HG03066 (cell line): ENCODE measurements at regions not wholly inside any gene's neighbourhood (a gene's known extent, or its start where the extent isn't known, plus 50 kb on each side); places are given as distances from the start of the nearest gene placed in this dataset.
"Not testable (repeated sequence)": the region's sequence is repeated elsewhere in the genome, so short reads cannot be mapped to it uniquely, and the experiment has no call there.

Experiments
- ATAC-seq: cut with Tn5 transposase; IDR thresholded peaks from one replicate; pipeline ENCODE4 v1.9.1; 2021; ENCODE audit warnings: low read depth; ENCODE audit not compliant: unreplicated experiment

DNA sequence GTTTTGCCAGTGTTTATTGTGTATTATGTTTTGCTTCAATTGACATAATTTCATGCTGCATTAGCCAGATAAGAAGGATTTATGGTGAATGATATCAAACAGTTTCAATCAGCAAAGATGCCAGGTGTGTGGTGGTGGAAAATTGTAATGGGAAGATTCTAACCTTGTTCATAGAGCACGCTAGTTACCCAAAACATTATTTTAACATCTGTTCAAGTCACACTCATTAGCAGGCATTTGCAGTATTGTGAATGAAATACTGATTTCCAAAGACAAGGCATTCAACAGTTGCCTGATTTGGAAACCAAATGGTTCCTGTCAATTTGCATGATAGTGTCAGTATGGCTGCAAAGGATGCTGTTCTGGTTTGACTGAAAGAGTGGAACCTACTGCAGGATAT is 129.7 kb downstream of the EPC1 start:
- ATAC-seq, result no peak

DNA sequence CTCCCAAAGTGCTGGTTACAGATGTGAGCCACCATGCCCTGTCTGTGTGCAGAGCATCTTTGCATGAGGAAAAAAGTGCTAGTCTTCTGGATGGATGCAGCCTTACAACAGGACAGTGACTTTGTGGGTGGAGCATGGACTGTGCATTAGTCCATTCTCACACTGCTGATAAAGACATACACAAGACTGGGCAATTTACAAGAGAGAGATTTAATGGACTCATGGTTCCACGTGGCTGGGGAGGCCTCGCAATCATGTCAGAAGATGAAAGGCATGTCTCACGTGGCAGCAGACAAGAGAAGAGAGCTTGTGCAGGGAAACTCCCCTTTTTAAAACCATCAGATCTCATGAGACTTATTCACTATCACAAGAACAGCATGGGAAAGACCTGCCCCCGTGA is 133.1 kb downstream of the EPC1 start:
- ATAC-seq, result not testable (repeated sequence)

DNA sequence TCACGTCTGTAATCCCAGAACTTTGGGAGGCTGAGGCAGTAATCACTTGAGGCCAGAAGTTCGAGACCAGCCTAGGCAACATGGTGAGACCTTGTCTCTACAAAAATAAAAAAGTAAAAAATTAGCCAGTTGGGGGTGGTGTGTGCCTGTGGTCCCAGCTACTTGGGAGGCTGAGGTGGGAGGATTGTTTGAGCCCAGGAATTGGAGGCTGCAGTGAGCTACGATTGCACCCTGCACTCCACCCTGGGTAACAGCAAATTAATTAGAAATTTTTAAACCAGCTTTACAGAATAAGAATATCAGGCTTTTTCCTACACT is 136.0 kb downstream of the EPC1 start:
- no peak for ATAC-seq

DNA sequence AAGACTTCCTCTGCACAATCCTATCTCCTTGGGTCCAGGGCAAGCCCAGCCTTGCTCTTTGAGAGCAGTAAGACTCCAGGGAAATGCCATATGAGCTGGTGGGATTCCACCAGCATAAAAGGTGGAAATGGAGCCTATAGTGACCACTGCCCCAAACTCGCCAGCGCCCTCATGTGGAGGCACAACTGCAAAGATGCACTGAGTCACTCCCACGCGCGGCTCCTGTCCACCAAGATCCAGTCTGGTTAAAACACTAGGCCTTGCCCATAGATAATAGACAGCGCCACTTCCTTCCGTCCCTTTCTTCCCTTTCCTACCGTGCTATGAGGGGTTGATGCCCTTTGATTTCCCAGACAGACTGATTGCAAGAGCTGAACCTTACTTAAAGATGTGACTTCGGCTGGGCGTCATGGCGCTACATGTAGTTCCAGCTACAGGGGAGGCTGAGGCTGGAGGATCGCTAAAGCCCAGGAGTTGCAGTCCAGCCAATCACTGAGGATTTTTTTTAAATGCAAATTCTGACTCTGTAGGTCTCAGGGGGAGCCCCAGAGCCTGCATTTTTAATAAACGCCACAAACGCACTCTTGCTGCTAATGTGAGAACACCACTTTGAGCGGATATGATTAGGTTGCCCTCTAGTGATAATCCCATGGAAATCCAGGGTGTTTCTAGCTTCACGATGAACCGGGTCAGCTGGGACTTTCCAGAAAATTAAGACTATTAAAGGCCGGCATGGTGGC is 136.5 kb downstream of the EPC1 start:
- no peak for ATAC-seq

DNA sequence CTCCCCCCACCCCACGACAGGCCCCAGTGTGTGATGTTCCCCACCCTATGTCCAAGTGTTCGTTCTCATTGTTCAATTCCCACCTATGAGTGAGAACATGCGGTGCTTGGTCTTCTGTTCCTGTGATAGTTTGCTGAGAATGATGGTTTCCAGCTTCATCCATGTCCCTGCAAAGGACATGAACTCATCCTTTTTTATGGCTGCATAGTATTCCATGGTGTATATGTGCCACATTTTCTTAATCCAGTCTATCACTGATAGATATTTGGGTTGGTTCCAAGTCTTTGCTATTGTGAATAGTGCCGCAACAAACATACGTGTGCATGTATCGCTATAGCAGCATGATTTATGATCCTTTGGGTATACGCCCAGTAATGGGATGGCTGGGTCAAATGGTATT is 139.0 kb downstream of the EPC1 start:
- ATAC-seq, result not testable (repeated sequence)

DNA sequence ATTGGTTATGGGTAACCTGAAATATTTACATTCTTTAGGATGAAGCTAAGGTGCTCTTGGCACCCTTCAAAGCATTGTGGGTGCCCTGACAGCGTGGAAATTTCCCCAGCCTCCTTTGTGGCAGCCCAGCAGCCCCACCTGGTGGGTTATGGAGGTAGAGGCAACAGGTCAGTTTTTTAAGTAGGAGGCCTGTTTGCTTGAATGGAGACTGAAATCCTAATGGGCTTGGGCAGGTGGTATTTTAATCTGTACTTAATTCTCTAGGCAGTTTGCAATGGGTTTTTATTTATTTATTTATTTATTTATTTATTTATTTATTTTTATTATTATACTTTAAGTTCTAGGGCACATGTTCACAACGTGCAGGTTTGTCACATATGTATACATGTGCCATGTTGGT is 139.4 kb downstream of the EPC1 start:
- ATAC-seq, result no peak

- no peak for ATAC-seq
Observed at GRCh38 chr10:32205670-32206069, 141.3 kb downstream of the EPC1 start.

DNA sequence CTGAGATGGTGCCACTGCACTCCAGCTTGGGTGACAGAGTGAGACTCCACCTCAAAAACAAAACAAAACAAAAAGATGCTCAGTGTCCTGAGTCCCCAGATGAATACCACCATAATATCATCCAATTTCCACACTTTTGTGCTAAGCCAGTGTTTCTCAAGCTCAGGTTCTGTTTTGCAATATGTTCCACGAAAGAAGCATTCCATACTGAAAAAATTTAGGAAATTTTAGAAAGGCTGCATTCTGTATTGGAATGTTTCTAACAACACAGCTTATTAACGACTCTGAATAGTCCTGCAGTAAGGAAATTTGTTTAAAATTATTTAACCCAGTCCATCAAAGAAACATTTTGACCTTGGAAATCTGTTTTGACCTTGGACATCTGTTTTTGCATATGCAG is 142.4 kb downstream of the EPC1 start:
- ATAC-seq, result no peak

GRCh38 chr10:32199714-32200394 is 143.6 kb upstream of the KIF5B start:
- no peak for ATAC-seq

- no peak for ATAC-seq
Observed at GRCh38 chr10:32197423-32197822, 141.2 kb upstream of the KIF5B start.

DNA sequence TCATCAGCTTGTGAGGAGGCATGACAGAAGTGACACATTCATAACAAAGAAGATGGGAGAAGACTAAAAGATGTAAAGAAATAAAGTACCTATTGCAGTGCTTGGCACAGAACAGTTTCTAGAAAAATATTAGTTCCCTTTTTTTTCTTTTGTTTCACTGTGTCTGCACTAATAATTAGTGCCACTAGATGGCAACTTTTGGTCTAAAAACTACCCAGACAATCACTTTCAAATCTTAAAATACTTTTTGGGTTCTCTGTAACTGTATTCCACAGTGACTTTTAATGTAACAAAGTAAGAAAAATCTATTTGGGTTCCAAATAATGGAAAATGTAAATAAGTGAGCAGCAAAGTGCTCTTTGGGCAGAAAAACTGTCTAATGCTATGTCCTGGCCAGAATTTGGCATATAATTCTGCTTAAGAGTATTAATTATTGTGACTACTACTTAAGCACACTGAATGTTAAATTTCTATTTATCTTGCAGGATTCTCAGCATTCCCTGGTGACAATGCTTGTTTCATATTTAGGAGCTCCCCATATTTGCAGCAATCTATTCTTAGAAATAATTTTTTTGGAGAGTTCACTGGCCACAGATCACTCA is 134.8 kb upstream of the KIF5B start:
- no peak for ATAC-seq

- no peak for ATAC-seq
Observed at GRCh38 chr10:32189400-32190084, 133.3 kb upstream of the KIF5B start.

- not testable (repeated sequence) for ATAC-seq
Observed at GRCh38 chr10:32188601-32189000, 132.4 kb upstream of the KIF5B start.

DNA sequence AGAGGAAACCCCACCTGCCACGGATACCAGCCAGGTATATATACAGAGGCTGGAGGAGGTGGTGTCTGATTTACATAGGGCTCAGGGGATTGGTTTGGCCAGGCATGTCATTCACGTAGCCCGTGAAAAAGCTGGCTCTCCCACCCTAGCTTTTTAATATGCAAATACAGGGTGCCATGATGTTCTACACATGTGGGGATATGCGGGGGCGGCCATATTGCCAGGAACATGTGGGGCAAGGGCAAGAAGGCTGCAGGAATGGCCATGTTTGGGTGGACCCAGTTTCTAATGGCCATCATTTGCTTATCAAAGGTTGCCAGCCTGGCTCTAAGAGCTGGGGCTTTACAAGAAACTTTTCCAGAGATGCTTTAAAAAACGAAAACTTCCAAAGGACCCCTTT is 131.5 kb upstream of the KIF5B start:
- ATAC-seq, result no peak

DNA sequence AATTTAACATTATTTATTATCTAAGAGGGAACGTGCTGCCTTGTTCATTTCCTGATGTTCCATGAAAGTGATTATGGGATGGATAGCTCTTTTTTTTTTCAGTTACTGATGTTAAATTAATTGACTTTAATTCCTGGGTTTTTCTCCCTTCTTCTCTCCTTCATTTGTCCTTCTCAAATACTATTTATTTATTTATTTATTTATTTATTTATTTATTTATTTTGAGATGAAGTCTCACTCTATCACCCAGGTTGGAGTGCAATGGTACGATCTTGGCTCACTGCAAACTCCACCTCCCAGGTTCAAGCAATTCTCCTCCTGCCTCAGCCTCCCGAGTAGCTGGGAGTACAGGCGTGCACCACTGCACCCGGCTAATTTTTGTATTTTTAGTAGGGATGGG is 127.4 kb upstream of the KIF5B start:
- ATAC-seq, result not testable (repeated sequence)

- no peak for ATAC-seq
Observed at GRCh38 chr10:32182476-32182875, 126.3 kb upstream of the KIF5B start.

DNA sequence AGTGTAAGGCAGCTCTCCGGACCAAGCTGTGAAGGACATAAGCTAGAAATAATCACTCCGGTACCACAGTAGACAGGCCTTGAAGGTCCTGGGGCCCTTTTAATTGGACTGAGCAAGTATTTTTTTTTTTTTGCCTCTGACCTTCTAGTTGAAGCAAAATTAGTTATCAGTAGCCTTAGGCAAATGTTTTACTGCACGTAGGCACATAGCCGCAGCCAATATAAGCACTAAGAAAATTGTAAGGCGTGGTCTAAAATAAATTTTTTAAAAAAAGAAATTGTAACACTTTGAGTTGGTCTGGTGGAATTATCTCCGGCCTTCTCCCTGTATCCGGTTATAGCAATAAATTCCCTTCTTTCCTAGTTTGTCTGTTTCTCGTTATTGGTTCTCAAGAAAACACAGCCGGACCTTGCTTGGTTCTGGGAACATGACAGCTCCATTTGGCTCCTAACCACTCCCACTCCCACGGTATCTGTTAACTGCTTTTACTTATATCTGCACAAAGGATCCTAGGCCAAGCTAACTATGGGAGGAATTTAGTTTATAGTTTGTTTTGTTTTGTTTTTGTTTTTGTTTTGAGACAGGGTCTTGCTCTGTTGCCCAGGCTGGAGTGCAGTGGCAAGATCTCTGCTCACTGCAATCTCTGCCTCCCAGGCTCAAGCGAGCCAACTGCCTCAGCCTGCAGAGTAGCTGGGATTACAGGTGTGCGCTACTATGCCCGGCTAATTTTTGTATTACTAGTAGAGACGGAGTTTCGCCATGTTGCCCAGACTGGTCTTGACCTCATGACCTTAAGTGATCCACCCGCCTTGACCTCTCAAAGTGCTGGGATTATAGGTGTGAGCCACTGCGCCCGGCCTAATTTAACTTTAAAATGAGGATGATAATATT is 124.4 kb upstream of the KIF5B start:
- ATAC-seq, result no peak

DNA sequence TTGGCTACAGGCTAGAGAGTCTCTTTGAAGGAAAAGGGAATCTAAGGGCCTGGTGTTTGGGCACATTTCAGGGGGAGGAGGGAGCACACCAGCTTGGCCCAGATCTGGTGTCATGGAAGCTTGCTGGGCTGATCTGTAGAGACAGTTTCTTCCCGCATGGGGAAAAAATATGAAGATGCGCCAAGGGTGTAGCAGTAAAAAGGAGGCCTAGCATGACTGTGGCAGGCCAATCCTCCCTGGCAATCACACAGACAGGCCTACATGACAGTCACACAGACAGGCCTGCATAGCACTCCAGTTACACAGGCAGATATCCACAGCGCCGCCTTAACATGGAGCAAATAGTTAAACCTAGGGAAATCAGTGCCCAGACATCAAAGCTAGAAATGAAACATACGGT is 123.6 kb upstream of the KIF5B start:
- no peak for ATAC-seq

- not testable (repeated sequence) for ATAC-seq
Observed at GRCh38 chr10:32177594-32177993, 121.4 kb upstream of the KIF5B start.

GRCh38 chr10:32175629-32176028 is 119.4 kb upstream of the KIF5B start:
- no peak for ATAC-seq
